ENCODE measurements at regions not wholly inside any gene's neighbourhood (a gene's known extent, or its start where the extent isn't known, plus 50 kb on each side); places are given as distances from the start of the nearest gene placed in this dataset.

DNA sequence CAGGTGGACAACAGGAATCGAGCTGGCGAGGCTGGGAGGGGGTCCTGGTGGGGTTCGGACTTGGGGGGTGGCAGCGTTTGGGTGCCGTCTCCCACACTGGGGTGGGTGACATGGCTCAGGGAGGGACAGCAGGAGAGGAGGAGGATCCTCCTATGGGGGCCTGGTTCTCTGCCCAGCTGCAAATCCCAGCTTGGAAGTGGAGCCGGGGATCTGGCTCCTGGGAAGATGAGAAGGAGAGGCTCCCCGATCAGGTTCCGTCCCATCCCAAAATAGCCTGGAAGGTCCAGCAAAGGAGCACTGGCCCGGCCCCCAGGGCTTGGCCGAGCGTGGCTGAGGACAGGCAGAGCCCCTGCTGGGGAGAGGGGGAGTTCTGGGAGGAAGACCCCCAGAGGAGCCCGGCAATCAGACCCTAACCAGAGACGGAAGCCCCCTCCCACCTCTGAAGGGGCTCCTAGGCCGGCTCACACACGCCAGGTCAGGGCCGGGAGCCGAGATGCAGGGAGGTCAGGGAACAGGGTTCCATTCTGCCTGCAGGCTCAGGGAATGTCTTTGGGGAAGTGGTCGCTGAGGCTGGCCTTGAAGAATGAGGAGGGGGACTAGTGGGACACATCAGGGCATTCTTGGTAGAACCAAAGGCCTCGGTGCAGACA, 143.7 kb downstream of the ENGASE start:
- TF ChIP-seq, protein P1, sequence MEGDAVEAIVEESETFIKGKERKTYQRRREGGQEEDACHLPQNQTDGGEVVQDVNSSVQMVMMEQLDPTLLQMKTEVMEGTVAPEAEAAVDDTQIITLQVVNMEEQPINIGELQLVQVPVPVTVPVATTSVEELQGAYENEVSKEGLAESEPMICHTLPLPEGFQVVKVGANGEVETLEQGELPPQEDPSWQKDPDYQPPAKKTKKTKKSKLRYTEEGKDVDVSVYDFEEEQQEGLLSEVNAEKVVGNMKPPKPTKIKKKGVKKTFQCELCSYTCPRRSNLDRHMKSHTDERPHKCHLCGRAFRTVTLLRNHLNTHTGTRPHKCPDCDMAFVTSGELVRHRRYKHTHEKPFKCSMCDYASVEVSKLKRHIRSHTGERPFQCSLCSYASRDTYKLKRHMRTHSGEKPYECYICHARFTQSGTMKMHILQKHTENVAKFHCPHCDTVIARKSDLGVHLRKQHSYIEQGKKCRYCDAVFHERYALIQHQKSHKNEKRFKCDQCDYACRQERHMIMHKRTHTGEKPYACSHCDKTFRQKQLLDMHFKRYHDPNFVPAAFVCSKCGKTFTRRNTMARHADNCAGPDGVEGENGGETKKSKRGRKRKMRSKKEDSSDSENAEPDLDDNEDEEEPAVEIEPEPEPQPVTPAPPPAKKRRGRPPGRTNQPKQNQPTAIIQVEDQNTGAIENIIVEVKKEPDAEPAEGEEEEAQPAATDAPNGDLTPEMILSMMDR (IDR thresholded peaks at IDR 0.05; ENCODE audit: poor library complexity, severe bottlenecking) = no peak
- TF ChIP-seq RAD21 (conservative IDR thresholded peaks at IDR 0.05) (no peak), POLR2AphosphoS5 (IDR thresholded peaks at IDR 0.05) (no peak), TAF1 (IDR thresholded peaks at IDR 0.05; ENCODE audit: low read depth) (no peak)

Data from neural cell (in vitro differentiated cells).